Vagina (tissue), 2 donors: ENCODE measurements at regions not wholly inside any gene's neighbourhood (a gene's known extent, or its start where the extent isn't known, plus 50 kb on each side); places are given as distances from the start of the nearest gene placed in this dataset.

Source experiments
- CTCF ChIP-seq, 3 experiments: fragments of 450-650 bp in 2 of 3; fragments of 200-600 bp in 1 of 3; sonication (generic) in 1 of 3; IDR thresholded peaks; one replicate each; pipeline ENCODE4 v1.5.1; 2017 to 2019; ENCODE audit warnings: antibody characterized with exemption in 3 of 3, mild to moderate bottlenecking in 2 of 3, moderate library complexity in 2 of 3
- POLR2A ChIP-seq, 2 donors: fragments of 450-650 bp; IDR thresholded peaks; one replicate each; pipeline ENCODE4 v1.6.1; 2017; ENCODE audit warnings: antibody characterized with exemption in 2 of 2, mild to moderate bottlenecking in 2 of 2, moderate library complexity in 2 of 2
- POLR2AphosphoS5 ChIP-seq, 2 donors: sonication (generic); formaldehyde crosslinking; IDR thresholded peaks; one replicate each; pipeline ENCODE4 v1.9.0; 2017; ENCODE audit warnings: antibody characterized with exemption in 2 of 2, mild to moderate bottlenecking in 2 of 2, low read depth in 1 of 2; ENCODE audit not compliant: insufficient read depth in 1 of 2

- no peak for TF ChIP-seq CTCF (IDR thresholded peaks at IDR 0.05)
- no peak for TF ChIP-seq POLR2A (IDR thresholded peaks at IDR 0.05)
- no peak for TF ChIP-seq POLR2AphosphoS5 (IDR thresholded peaks at IDR 0.05; ENCODE audit: insufficient read depth in 1 of 2, low read depth in 1 of 2)
Measured at GRCh38 chr13:111915104-111915551, 151.8 kb upstream of the SOX1 start.
